Mesothelial cell of epicardium (in vitro differentiated cells): ENCODE measurements at regions not wholly inside any gene's neighbourhood (a gene's known extent, or its start where the extent isn't known, plus 50 kb on each side); places are given as distances from the start of the nearest gene placed in this dataset.

Experiments
- DNase-seq, 2 experiments: peaks; one replicate each; pipeline ENCODE4 v3.0.0; 2021; ENCODE audit warnings: low spot score in 2 of 2; ENCODE audit not compliant: unreplicated experiment in 2 of 2
- H3K27ac Mint-ChIP-seq: 2 replicates; pipeline ENCODE4 v1.8.0; 2021; ENCODE audit warnings: mixed read lengths
- H3K27me3 Mint-ChIP-seq: 2 replicates; pipeline ENCODE4 v1.8.0; 2021; ENCODE audit warnings: low read depth, mixed read lengths
- H3K36me3 Mint-ChIP-seq: 2 replicates; pipeline ENCODE4 v1.8.0; 2021; ENCODE audit warnings: mixed read lengths
- H3K4me1 Mint-ChIP-seq: 2 replicates; pipeline ENCODE4 v1.8.0; 2021; ENCODE audit warnings: mixed read lengths
- H3K4me3 Mint-ChIP-seq: 2 replicates; pipeline ENCODE4 v1.8.0; 2021; ENCODE audit warnings: mild to moderate bottlenecking, moderate library complexity, mixed read lengths
- H3K9me3 Mint-ChIP-seq: 2 replicates; pipeline ENCODE4 v1.8.0; 2021; ENCODE audit warnings: mixed read lengths
- TF ChIP-seq, protein P1 (sequence below): fragments of 200-600 bp; sonication (generic); IDR thresholded peaks from one replicate; pipeline ENCODE4 v1.5.0; 2021; ENCODE audit warnings: antibody characterized with exemption; ENCODE audit not compliant: unreplicated experiment

DNA sequence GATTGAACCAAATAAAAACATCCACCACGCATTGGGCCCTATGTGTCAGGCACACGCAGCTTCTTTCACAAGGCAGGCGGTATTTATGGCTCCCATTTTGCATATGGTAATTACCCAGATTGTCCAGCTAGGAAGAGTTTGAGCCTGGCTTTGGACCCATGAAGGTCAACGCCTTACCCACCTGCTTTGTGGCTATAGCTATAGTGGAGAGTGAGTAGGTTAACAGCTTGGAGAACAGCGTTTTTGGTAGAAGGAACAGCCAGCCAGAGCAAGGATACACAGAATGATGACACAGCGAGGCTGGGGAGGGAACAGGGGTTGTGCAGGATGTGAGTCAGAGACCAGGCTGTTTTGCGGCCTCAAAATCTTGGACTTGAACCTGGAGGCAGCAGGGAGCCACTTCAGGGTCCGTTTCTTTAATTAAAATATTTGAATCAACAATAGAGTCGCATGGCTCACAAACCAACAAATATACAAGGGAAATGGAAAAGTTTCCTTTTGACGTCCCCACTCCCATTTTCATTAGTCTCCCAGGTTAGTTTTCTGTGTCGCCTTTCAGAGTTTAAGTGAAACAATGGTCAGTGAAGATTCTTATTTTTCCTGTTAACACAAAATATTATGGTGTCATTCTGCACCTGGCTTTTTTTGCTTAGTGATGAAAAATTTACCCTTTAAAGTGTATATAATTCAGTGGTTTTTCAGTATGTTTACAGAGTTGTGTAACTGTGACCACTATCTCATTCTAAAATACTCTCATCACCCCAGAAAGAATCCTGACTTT is 118.2 kb upstream of the STX18 start:
- TF ChIP-seq, protein P1, sequence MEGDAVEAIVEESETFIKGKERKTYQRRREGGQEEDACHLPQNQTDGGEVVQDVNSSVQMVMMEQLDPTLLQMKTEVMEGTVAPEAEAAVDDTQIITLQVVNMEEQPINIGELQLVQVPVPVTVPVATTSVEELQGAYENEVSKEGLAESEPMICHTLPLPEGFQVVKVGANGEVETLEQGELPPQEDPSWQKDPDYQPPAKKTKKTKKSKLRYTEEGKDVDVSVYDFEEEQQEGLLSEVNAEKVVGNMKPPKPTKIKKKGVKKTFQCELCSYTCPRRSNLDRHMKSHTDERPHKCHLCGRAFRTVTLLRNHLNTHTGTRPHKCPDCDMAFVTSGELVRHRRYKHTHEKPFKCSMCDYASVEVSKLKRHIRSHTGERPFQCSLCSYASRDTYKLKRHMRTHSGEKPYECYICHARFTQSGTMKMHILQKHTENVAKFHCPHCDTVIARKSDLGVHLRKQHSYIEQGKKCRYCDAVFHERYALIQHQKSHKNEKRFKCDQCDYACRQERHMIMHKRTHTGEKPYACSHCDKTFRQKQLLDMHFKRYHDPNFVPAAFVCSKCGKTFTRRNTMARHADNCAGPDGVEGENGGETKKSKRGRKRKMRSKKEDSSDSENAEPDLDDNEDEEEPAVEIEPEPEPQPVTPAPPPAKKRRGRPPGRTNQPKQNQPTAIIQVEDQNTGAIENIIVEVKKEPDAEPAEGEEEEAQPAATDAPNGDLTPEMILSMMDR: no peak
- no peak overlapping the region for H3K4me3 Mint-ChIP-seq
- no peak overlapping the region for H3K27ac Mint-ChIP-seq
- H3K27me3 Mint-ChIP-seq: no peaks in the 10 kb centered on the region
- peaks cover 12% of the 10 kb centered on the region for H3K36me3 Mint-ChIP-seq
- peaks cover 23% of the 10 kb centered on the region for H3K4me1 Mint-ChIP-seq
- DNase-seq: no peak
- no peaks in the 10 kb centered on the region for H3K9me3 Mint-ChIP-seq

DNA sequence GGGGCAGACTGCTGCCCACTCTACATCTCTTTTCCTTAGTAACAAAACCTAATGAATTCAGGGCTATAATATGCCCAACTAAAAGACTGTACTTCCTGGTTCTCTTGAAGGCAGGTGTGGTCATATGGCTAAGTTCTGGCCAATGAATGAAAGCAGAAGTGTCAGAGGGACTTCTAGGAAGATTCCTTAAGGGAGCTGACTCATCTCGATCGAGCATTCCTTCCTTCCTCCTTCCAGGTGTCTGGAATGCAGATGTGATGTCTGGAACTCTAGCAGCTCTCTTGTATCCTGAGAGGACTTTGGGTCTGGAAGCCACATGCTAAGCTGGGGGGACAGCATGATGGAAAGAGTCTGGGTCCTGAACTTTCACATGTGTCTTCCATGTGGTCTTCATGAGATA is 116.2 kb upstream of the STX18 start:
- TF ChIP-seq, protein P1: no peak
- DNase-seq: no peak
- Mint-ChIP-seq H3K4me3 (no peak overlapping the region), H3K9me3 (peaks cover under 1% of the 10 kb centered on the region), H3K36me3 (peaks cover 13% of the 10 kb centered on the region), H3K27me3 (no peaks in the 10 kb centered on the region), H3K4me1 (peaks cover 15% of the 10 kb centered on the region), H3K27ac (no peak overlapping the region)

DNA sequence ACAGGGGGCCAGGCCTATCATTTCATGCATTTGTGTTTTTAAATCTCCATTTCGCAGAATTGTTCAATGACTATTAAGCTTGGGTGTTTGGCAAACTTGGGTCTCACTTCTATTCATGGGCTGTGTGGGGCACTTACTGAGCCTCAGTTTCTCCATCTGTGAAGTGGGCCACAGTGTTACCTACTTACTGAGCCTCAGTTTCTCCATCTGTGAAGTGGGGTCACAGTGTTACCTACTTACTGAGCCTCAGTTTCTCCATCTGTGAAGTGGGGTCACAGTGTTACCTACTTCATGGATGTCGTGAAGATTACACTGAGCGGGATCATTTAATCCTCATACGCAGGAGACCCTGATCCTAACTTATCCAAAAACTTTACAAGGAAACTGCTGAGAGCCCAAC is 115.1 kb upstream of the STX18 start:
- no peak overlapping the region for H3K4me3 Mint-ChIP-seq
- H3K27me3 Mint-ChIP-seq: no peaks in the 10 kb centered on the region
- peaks cover 14% of the 10 kb centered on the region for H3K4me1 Mint-ChIP-seq
- peaks cover 4% of the 10 kb centered on the region for H3K9me3 Mint-ChIP-seq
- no peak overlapping the region for H3K27ac Mint-ChIP-seq
- TF ChIP-seq, protein P1: no peak
- no peak for DNase-seq
- peaks cover 14% of the 10 kb centered on the region for H3K36me3 Mint-ChIP-seq

DNA sequence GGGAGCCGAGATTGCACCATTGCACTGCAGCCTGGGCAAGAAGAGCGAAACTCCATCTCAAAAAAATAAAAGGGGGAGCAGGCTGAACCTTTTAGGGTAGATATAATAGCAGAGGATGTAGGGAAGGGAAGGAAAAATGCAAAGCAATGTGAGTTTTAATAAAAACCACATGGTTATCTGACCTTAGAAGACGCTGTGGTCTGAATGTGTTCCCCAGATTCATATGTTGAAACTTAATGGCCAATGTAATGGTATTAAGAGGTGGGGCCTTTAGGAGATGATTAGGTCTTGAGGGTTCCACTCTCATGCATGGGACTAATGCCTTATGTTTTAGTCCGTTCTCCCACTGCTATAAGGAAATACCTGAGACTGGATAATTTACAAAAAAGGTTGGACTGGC is 114.1 kb upstream of the STX18 start:
- peaks cover 14% of the 10 kb centered on the region for H3K36me3 Mint-ChIP-seq
- peak overlapping the region; percentile 33 for H3K27ac Mint-ChIP-seq
- TF ChIP-seq, protein P1: no peak
- no peak for DNase-seq
- no peaks in the 10 kb centered on the region for H3K27me3 Mint-ChIP-seq
- peaks cover 14% of the 10 kb centered on the region for H3K4me1 Mint-ChIP-seq
- peaks cover 4% of the 10 kb centered on the region for H3K9me3 Mint-ChIP-seq
- no peak overlapping the region for H3K4me3 Mint-ChIP-seq

DNA sequence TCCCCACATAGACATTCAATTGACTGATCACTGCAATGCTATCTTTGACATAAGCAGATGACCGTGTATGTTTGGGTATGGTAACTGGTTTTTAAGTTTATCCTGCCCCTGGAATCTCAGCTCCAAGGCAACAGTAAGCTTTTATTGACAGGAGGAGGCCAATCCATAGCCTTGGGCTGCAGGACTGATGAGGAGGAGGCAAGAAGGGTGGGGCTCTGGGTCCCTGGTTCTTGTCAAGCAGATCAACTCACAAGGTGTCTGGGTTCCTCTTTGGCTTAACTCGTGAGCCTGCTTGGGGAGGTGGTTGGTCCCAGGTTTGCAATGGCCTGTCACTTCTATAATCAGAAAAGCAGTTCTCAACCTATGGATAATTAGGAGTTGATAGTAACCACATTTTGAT is 113.2 kb upstream of the STX18 start:
- DNase-seq: no peak
- H3K27me3 Mint-ChIP-seq: no peaks in the 10 kb centered on the region
- no peak overlapping the region for H3K27ac Mint-ChIP-seq
- TF ChIP-seq, protein P1: no peak
- H3K9me3 Mint-ChIP-seq: peaks cover 4% of the 10 kb centered on the region
- peaks cover 14% of the 10 kb centered on the region for H3K4me1 Mint-ChIP-seq
- H3K36me3 Mint-ChIP-seq: peaks cover 17% of the 10 kb centered on the region
- H3K4me3 Mint-ChIP-seq: no peak overlapping the region
